ENCODE measurements at regions not wholly inside any gene's neighbourhood (a gene's known extent, or its start where the extent isn't known, plus 50 kb on each side); places are given as distances from the start of the nearest gene placed in this dataset.
"Not testable (repeated sequence)": the region's sequence is repeated elsewhere in the genome, so short reads cannot be mapped to it uniquely, and the experiment has no call there.

DNA sequence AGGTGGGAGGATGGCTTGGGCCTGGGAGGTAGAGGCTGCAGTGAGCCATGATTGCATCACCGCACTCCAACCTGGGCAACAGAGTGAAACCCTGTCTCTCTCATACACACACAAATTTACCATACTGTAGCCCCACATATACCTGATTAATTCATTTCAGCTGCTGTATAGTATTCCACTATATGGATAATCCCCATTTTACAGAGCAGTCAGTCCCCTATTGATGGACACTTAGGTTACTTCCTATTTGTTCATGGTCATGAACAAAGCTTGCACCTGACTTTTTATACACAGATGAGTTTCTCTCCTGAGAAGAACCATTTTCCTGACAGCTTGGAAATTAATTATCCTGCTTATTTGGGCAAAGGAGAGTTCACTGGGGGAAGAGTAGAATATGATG, 59.2 kb downstream of the EMX2 start:
- no peak for DNase-seq (ENCODE audit: low read depth)

DNA sequence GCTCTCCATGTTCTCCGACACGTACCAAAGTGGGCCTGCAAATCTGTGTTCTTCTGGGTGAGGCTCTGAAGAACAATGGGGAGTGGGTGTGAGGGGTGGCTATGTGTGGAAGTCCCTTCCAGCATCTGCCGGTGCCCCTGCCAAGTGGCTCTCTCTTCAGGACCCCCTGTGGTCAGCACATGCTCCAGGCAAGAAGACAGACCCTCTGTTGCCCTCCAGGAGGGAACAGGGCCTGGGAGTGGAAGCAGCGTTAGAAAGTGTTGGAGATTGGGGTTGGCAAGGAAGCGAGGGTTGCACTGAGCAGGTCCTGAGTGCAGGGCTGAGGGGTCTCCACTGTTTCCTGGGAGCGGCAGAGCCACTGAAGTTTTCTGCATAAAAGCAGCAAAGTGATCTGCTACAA, 60.5 kb downstream of the EMX2 start:
- DNase-seq (ENCODE audit: low read depth) = no peak

DNA sequence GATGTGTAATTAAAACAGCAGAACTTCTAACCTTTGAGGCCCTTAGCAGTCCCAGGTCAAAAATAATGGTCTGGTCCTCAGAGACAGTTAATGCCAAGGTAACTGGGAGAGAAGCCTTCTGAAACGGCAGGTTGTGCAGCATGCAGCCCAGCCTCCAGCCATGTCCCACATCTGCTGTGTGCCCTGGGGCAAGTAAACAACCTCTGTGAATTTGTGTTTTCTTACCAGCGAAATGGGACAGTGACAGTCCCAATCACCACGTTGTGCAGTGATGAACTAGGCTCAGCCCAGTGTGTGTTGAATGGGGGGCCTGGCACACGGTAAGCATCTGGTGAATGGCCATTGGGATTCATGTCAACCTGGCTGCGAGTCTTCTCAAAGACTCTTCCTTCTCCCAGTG, 61.2 kb downstream of the EMX2 start:
- DNase-seq (ENCODE audit: low read depth) = no peak

GRCh38 chr10:117609095-117609795, 66.7 kb downstream of the EMX2 start:
- DNase-seq (ENCODE audit: low read depth) = peak; percentile 72

GRCh38 chr10:117609796-117610170, 67.2 kb downstream of the EMX2 start:
- no peak for DNase-seq (ENCODE audit: low read depth)

- no peak for DNase-seq (ENCODE audit: low read depth)
These were observed 67.8 kb downstream of the EMX2 start for GRCh38 chr10:117610321-117610720.

DNA sequence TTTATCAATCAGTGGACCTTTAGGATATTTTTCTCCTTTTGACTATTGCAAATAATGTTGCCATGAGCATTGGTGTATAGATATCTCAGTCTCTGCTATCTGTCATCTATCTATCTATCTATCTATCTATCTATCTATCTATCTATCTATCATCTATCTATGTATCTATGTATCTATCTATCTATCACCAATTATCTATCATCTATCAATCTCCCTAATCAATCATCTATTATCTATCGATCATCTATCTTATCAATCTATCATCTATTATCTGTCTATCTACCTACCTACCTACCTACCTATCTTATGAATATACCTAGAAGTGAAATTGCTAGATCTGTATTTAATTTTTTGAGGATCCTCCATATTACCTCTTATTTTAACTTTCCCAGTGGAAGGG, 69.6 kb downstream of the EMX2 start:
- DNase-seq (ENCODE audit: low read depth) = no peak

DNA sequence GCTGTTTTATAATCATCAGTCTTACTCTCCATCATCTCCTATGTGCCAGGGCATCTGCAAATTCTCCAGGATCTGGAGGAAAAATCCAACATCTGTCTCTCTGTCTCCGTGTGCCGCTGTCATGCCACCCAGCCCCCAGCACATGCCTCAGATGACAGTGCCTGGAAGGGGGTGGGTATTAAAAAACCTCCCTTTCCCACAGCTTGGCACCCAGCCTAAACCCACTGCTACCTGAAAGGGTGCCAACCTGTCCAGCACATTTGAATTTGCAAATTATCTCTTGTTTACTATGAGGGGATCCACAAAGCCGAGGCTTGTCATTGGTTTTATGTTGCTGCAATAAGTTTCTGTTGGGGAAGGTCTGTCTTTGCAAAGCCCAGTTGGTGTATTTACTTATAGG, 73.1 kb downstream of the EMX2 start:
- DNase-seq (ENCODE audit: low read depth) = no peak

- no peak for DNase-seq (ENCODE audit: low read depth)
These were observed 73.6 kb downstream of the EMX2 start for GRCh38 chr10:117616179-117616578.

- DNase-seq (ENCODE audit: low read depth) = no peak
These were observed 74.5 kb downstream of the EMX2 start for GRCh38 chr10:117617086-117617485.

DNA sequence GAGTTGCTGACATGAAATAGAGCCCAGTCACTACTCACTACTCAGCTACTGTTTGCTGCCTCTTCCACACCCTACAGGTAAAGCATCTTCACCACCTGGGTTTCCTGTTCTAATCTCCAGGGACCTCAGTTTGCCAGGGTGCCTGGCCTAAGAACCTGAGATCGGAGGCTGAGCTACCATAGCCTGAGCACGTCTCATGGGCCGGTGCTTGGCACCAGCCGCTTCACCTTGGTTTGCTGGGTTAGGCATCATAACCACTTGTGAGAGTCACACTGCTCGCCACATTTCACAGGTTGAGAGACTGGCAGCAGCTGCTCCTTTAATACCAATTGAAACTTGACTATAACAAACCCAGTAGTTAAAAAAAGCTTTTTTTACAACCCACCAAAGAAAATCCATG, 75.1 kb downstream of the EMX2 start:
- DNase-seq (ENCODE audit: low read depth) = no peak

DNA sequence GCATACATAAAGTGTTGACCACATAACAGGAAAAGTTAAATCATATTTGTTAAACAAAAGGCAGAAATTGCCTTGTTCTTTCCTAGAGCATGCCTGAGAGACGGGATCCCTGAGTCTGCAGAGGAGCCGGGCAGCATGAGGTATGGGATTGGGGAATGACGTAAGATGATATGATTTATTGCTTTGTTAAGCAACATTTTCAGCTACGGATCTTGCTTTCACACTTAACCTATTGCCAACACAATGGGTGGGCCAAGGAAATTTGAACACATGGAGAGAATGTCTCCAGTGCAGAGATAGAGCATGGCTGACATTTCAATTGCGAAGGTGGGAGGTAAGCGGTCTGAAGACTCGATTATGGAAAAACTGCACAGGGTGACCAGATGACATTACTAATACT, 76.7 kb downstream of the EMX2 start:
- no peak for DNase-seq (ENCODE audit: low read depth)

DNA sequence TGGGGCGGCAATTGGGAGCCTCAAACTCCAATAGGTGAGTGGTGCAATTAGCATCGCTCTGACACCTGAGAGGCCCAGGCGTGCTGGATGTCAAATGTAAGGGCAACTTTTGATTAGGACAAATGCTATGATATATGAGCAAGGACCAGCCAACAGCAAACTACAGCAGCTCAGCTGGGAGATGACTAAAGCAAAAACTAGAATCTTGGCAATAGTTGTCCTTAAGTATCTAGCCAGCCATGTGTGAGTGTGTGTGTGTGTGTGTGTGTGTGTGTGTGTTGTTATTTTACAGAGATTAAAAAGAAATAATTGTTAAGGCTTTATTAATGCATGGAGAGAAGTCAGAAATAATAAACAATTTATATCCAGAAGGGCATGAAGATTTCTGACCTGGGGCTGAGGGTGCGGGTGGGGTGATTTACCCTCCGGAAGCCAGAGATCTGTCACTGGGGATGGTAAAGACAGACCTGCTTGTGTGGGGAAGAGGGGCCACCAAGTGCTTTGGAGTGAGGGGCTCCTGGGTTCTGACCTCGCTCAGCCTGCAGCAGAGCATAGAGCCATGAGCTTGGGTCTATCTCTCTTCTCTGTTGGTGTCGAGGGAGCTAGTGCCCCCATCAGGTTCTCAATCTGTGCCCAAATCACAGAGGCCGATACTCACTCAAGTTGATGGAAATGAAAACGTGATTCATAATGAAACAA, 77.3 kb downstream of the EMX2 start:
- DNase-seq (ENCODE audit: low read depth) = no peak

DNA sequence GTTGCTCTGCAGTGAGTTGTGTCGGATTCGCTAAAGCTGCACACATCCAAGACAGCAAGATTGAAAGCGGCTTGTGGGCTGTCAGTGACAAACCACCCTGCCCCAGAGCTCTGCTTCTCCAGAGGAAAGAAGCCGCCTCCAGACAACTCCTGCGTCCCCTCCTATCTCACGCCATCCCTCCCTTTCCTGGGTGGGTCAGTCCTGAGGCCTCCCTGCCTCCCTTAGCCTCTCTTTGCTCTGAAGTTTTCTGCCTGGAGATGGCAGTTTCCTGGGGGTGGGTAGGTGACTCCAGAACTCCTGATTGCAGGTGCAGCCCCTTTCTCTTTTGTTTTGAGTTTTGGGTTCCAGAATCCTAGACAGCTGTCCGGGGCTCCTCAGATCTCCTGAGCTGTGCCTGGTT, 78.7 kb downstream of the EMX2 start:
- DNase-seq (ENCODE audit: low read depth) = no peak

DNA sequence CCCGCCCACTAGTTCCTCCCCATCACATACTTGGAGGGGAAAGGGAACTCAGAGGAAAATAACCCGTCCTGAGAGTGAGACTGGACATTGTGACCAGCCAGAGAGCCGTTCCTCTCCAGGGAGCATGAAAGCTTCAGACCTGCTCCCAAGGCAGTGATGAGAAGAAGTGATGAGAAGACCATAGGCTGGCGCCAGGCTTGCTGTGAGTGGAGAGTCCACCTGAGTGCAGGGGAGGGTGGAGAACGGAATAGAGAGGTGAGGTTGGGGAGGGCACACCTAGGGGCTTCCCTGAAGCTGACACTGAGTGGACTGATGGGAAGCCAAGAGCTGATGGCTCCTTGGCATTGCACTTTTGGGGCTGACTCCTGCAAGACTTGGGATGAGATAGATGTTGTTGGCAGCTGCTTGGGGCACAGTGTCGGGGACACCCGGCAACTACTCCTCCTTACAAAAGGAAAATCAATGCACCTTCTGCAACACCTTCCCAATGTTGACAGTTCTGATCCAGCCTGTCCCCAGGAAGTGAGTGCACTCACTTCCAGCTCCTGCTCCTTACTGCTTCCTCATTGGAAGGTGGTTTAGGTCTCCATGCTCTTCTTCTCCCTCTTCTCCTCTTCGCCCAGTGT, 79.4 kb downstream of the EMX2 start:
- DNase-seq (ENCODE audit: low read depth) = no peak

DNA sequence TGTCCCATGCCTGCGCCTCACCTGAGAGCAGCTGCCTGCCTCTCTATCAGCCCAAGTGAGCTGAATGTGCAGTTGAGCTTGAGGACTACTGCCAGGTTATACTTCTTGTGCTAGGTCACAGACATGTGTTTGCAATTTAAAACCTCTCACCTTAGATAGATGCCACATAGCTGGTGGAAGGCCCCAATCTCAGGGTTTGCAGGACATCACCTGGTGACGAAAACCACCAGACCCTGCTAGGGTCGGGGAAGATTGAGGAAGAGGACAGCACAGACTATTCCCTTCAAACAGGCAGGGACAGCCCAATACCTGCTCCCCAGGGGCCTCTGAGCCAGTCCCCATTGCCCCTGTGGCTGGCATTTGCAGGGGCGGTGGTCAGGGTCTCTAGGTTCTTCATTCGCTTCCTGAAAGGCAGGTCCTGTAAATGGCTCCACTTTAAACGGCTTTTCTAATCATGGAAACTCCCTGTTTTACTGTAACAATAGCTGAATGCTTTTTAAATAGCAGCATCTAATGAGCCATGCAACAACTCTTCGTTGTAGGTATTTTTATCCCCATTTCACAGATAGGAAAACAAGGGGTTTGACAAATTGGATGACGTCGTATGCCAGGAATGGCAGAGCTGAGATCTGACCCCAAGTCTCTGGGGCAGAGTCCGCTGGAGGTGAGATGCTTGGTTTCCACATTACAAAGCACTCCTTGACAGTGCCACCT, 80.1 kb downstream of the EMX2 start:
- no peak for DNase-seq (ENCODE audit: low read depth)

GRCh38 chr10:117626228-117626627, 83.7 kb downstream of the EMX2 start:
- peak; percentile 28 for DNase-seq (ENCODE audit: low read depth)

- no peak for DNase-seq (ENCODE audit: low read depth)
These were observed 85.0 kb downstream of the EMX2 start for GRCh38 chr10:117627561-117627960.

DNA sequence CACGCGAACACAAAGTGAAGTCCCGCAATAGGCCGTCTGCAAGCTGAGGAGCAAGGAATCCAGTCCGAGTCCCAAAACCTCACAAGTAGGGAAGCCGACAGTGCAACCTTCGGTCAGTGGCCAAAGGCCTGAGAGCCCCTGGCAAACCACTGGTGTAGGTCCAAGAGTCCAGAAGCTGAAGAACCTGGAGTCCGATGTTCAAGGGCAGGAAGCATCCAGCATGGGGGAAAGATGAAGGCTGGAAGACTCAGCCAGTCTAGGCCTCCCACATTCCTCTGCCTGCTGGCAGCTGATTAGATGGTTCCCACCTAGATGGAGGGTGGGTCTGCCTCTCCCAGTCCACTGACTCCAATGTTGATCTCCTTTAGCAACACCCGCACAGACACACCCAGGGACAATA, 87.2 kb downstream of the EMX2 start:
- DNase-seq (ENCODE audit: low read depth) = not testable (repeated sequence)

- no peak for DNase-seq (ENCODE audit: low read depth)
These were observed 89.0 kb downstream of the EMX2 start for GRCh38 chr10:117631276-117632145.

GRCh38 chr10:117632406-117632805, 89.9 kb downstream of the EMX2 start:
- no peak for DNase-seq (ENCODE audit: low read depth)

DNA sequence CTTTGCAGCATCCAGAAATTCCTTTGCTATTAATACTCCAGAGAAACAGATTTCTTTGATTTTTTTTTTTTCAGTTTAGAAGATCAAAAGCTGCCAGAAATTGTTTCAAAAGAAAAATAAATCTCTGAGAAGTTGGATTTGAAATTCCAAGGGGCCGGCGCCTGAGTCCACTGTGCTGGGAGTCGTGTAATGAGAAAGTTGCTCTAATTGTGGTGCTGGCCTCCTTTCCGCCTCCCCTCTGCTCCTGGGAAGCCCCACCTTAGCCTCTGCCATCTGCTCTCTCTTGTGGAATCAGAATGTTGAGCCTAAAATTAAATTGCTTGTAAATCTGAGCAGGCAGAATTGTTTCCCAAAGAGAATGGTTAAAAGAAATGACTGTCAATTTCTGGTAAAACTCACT, 93.3 kb downstream of the EMX2 start:
- DNase-seq (ENCODE audit: low read depth) = no peak
